SK-N-SH treated with all-trans-retinoic acid at 6 μM for 48 hours (cell line): ENCODE measurements at regions not wholly inside any gene's neighbourhood (a gene's known extent, or its start where the extent isn't known, plus 50 kb on each side); places are given as distances from the start of the nearest gene placed in this dataset.

Source experiments
- ATAC-seq: fragments of 200-7000 bp; cut with Tn5 transposase; 3 replicates; pipeline ENCODE4 v1.9.1; 2020; ENCODE audit warnings: mild to moderate bottlenecking, moderate library complexity
- BACH2 ChIP-seq: fragments of 250-450 bp; sonication (Bioruptor Pico); IDR thresholded peaks from 2 replicates; pipeline ENCODE4 v1.9.0; 2021; ENCODE audit warnings: mild to moderate bottlenecking, borderline replicate concordance
- CSRNP3 ChIP-seq: fragments of 250-450 bp; sonication (Bioruptor Pico); IDR thresholded peaks from 2 replicates; pipeline ENCODE4 v1.5.1; 2021; ENCODE audit warnings: mild to moderate bottlenecking, moderate library complexity
- ESRRG ChIP-seq: fragments of 250-450 bp; sonication (Bioruptor Pico); IDR thresholded peaks from 2 replicates; pipeline ENCODE4 v1.6.1; 2021; ENCODE audit warnings: mild to moderate bottlenecking
- GLIS3 ChIP-seq: fragments of 250-450 bp; sonication (Bioruptor Pico); IDR thresholded peaks from 2 replicates; pipeline ENCODE4 v1.5.0; 2020; ENCODE audit warnings: mild to moderate bottlenecking, moderate library complexity
- ISL1 ChIP-seq: fragments of 250-450 bp; sonication (Bioruptor Pico); IDR thresholded peaks from 2 replicates; pipeline ENCODE4 v2.1.2; 2022; ENCODE audit warnings: mild to moderate bottlenecking, moderate library complexity
- RARB ChIP-seq: fragments of 250-450 bp; sonication (Bioruptor Pico); IDR thresholded peaks from 2 replicates; pipeline ENCODE4 v1.8.0; 2021; ENCODE audit warnings: mild to moderate bottlenecking, moderate library complexity
- SNAI2 ChIP-seq: fragments of 250-450 bp; sonication (Bioruptor Pico); IDR thresholded peaks from 2 replicates; pipeline ENCODE4 v1.5.0; 2020; ENCODE audit warnings: mild to moderate bottlenecking, moderate library complexity
- TCF4 ChIP-seq: fragments of 250-450 bp; sonication (Bioruptor Pico); IDR thresholded peaks from 2 replicates; pipeline ENCODE4 v1.8.0; 2021; ENCODE audit warnings: mild to moderate bottlenecking, moderate library complexity, borderline replicate concordance
- TOX ChIP-seq: fragments of 250-450 bp; sonication (Bioruptor Pico); IDR thresholded peaks from 2 replicates; pipeline ENCODE4 v1.8.0; 2021; ENCODE audit warnings: mild to moderate bottlenecking, moderate library complexity, borderline replicate concordance
- ZC3H10 ChIP-seq: fragments of 250-450 bp; sonication (Bioruptor Pico); IDR thresholded peaks from 2 replicates; pipeline ENCODE4 v1.5.1; 2021; ENCODE audit warnings: mild to moderate bottlenecking, moderate library complexity
- ZFP3 ChIP-seq: fragments of 250-450 bp; sonication (Bioruptor Pico); IDR thresholded peaks from 2 replicates; pipeline ENCODE4 v1.5.0; 2020; ENCODE audit warnings: mild to moderate bottlenecking, moderate library complexity
- ZFP30 ChIP-seq: fragments of 450-650 bp; formaldehyde crosslinking; IDR thresholded peaks from 2 replicates; pipeline ENCODE4 v1.5.0; 2022; ENCODE audit warnings: mild to moderate bottlenecking, moderate library complexity
- ZNF565 ChIP-seq: fragments of 450-650 bp; formaldehyde crosslinking; conservative IDR thresholded peaks from 2 replicates; pipeline ENCODE4 v1.5.0; 2020; ENCODE audit warnings: low read depth, mild to moderate bottlenecking, moderate library complexity
- ZNF70 ChIP-seq: fragments of 450-650 bp; formaldehyde crosslinking; IDR thresholded peaks from 2 replicates; pipeline ENCODE4 v1.5.0; 2020; ENCODE audit warnings: mild to moderate bottlenecking, moderate library complexity
- ZNF8 ChIP-seq: fragments of 450-650 bp; formaldehyde crosslinking; IDR thresholded peaks from 2 replicates; pipeline ENCODE4 v1.5.0; 2020; ENCODE audit warnings: mild to moderate bottlenecking, moderate library complexity
- TF ChIP-seq, protein P1 (sequence below): fragments of 250-450 bp; sonication (Bioruptor Pico); IDR thresholded peaks from 2 replicates; pipeline ENCODE4 v1.8.0; 2020; ENCODE audit warnings: mild to moderate bottlenecking, moderate library complexity, borderline replicate concordance
- TF ChIP-seq, protein P2 (sequence below): fragments of 250-450 bp; sonication (Bioruptor Pico); IDR thresholded peaks from 2 replicates; pipeline ENCODE4 v1.5.0; 2020; ENCODE audit warnings: mild to moderate bottlenecking, moderate library complexity
- TF ChIP-seq, protein P3 (sequence below): fragments of 250-450 bp; sonication (Bioruptor Pico); IDR thresholded peaks from 2 replicates; pipeline ENCODE4 v1.8.0; 2021; ENCODE audit warnings: low read depth, mild to moderate bottlenecking, moderate library complexity, borderline replicate concordance
- TF ChIP-seq, protein P4 (sequence below): fragments of 250-450 bp; sonication (Bioruptor Pico); IDR thresholded peaks from 2 replicates; pipeline ENCODE4 v1.5.1; 2020; ENCODE audit warnings: low read depth, mild to moderate bottlenecking, moderate library complexity

DNA sequence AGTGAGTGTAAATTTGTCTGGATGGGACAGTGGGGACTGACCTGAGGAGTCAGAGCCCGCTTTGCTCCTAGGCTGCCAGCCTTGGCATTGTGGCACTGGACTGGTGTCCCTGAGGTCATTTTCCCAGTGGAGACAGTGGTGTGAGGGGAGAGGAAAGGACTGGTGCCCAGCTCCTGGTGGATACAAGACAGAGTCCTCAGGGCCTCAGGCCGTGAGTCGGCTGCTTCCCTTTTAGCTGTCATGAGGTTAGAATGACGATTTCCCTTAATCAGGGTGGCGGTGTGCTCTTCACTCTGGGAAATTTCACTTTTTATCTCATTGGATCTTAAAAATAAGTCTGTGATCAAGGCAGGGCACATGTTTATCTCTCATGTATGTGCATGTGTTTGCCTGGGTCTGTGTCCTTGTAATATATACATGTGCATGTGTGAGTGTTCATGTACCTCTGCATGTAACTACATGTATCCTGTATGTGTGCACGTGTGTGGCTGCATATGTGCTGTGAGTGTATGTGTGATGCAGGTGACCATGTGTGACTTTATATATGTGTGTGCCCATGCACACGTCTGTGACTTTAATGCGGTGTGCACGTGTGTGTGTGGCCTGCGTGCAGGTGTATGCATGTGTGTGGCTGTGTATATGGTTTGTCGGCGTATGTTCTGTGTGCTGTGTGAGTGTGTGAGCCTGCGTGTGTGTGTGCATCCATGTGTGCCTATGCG lies 55.7 kb downstream of the GLI2 start:
- TF ChIP-seq SNAI2 (no peak), ZFP3 (CRISPR knock-in tag) (no peak), ZFP30 (CRISPR knock-in tag) (no peak), TOX (CRISPR knock-in tag) (no peak), ESRRG (CRISPR knock-in tag) (no peak), RARB (CRISPR knock-in tag) (no peak)
- TF ChIP-seq, protein P1, sequence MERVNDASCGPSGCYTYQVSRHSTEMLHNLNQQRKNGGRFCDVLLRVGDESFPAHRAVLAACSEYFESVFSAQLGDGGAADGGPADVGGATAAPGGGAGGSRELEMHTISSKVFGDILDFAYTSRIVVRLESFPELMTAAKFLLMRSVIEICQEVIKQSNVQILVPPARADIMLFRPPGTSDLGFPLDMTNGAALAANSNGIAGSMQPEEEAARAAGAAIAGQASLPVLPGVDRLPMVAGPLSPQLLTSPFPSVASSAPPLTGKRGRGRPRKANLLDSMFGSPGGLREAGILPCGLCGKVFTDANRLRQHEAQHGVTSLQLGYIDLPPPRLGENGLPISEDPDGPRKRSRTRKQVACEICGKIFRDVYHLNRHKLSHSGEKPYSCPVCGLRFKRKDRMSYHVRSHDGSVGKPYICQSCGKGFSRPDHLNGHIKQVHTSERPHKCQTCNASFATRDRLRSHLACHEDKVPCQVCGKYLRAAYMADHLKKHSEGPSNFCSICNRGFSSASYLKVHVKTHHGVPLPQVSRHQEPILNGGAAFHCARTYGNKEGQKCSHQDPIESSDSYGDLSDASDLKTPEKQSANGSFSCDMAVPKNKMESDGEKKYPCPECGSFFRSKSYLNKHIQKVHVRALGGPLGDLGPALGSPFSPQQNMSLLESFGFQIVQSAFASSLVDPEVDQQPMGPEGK, result no peak
- ATAC-seq, result peak; percentile 41; the same call in 2 of the 3 replicates

DNA sequence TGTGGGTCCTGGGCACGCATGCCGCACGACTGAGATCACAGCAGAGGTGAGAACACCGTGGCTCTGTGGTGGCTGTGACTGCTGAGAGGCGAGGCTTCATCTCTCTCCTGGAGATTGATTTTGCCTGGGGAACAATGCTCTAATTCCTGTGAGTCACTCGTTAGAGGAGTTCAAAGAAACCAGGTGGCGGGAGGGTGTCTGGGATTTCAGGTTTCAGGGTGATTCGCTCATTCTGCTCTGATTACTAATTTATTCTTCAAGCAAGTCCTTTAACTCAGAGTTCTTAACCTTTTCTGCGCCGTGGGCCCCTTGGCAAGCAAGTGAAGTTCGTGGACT lies 56.3 kb downstream of the GLI2 start:
- ATAC-seq, result peak; percentile 27; the same call in 2 of the 3 replicates
- TF ChIP-seq ZNF70, result no peak

DNA sequence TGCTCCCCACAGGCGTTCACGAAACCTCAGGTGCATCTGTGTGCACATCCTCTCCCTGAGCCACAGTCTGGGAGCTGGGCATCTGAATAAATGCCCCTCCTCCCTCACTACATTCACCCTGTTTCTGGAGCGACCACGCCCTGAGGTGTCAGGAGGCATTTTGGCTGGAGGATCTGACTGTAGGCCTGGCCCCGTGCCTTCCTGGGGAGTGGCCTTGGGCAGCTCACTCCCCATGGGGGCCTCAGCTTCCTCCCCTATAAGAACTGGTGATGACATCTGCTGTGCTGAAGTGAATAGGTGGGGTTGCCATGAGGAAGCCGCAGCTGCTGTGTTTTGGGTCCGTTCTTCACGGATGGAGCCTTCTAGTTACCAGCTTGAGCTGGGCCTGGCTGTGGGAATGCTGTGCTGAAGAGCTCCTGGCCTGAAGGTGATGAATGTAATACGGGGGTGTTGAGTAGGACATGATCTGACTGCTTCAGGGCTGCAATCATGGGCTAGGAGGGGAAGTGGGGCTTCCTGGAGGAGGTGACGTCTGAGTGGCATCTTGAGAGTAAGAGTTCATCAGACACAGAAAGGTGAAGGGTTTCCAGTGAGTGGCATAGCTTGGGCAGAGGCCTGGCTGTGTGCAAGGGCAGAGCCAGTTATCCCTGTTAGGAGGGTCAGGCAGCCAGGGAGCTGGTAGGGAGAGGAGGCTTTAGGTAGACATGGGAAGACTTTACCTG lies 58.2 kb downstream of the GLI2 start:
- TF ChIP-seq BACH2 (CRISPR knock-in tag) (no peak), ZFP3 (CRISPR knock-in tag) (0 out of 2 replicates have a peak, but pooled peaks have one; percentile 54)
- TF ChIP-seq, all 23 proteins: peak for 1
- no peak for ATAC-seq

GRCh38 chr2:120794716-120795115 lies 59.0 kb downstream of the GLI2 start:
- no peak for ATAC-seq
- TF ChIP-seq, protein P2, sequence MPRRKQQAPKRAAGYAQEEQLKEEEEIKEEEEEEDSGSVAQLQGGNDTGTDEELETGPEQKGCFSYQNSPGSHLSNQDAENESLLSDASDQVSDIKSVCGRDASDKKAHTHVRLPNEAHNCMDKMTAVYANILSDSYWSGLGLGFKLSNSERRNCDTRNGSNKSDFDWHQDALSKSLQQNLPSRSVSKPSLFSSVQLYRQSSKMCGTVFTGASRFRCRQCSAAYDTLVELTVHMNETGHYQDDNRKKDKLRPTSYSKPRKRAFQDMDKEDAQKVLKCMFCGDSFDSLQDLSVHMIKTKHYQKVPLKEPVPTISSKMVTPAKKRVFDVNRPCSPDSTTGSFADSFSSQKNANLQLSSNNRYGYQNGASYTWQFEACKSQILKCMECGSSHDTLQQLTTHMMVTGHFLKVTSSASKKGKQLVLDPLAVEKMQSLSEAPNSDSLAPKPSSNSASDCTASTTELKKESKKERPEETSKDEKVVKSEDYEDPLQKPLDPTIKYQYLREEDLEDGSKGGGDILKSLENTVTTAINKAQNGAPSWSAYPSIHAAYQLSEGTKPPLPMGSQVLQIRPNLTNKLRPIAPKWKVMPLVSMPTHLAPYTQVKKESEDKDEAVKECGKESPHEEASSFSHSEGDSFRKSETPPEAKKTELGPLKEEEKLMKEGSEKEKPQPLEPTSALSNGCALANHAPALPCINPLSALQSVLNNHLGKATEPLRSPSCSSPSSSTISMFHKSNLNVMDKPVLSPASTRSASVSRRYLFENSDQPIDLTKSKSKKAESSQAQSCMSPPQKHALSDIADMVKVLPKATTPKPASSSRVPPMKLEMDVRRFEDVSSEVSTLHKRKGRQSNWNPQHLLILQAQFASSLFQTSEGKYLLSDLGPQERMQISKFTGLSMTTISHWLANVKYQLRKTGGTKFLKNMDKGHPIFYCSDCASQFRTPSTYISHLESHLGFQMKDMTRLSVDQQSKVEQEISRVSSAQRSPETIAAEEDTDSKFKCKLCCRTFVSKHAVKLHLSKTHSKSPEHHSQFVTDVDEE (CRISPR knock-in tag), result no peak
- no peak for TF ChIP-seq ISL1 (CRISPR knock-in tag)
- no peak for TF ChIP-seq ESRRG (CRISPR knock-in tag)
- no peak for TF ChIP-seq TCF4 (CRISPR knock-in tag)
- TF ChIP-seq, protein P3, sequence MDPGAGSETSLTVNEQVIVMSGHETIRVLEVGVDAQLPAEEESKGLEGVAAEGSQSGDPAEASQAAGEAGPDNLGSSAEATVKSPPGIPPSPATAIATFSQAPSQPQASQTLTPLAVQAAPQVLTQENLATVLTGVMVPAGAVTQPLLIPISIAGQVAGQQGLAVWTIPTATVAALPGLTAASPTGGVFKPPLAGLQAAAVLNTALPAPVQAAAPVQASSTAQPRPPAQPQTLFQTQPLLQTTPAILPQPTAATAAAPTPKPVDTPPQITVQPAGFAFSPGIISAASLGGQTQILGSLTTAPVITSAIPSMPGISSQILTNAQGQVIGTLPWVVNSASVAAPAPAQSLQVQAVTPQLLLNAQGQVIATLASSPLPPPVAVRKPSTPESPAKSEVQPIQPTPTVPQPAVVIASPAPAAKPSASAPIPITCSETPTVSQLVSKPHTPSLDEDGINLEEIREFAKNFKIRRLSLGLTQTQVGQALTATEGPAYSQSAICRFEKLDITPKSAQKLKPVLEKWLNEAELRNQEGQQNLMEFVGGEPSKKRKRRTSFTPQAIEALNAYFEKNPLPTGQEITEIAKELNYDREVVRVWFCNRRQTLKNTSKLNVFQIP (CRISPR knock-in tag), result no peak
- TF ChIP-seq, protein P4, sequence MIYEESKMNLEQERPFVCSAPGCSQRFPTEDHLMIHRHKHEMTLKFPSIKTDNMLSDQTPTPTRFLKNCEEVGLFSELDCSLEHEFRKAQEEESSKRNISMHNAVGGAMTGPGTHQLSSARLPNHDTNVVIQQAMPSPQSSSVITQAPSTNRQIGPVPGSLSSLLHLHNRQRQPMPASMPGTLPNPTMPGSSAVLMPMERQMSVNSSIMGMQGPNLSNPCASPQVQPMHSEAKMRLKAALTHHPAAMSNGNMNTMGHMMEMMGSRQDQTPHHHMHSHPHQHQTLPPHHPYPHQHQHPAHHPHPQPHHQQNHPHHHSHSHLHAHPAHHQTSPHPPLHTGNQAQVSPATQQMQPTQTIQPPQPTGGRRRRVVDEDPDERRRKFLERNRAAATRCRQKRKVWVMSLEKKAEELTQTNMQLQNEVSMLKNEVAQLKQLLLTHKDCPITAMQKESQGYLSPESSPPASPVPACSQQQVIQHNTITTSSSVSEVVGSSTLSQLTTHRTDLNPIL (CRISPR knock-in tag), result no peak
- no peak for TF ChIP-seq ZNF565
- TF ChIP-seq CSRNP3 (CRISPR knock-in tag), result no peak

DNA sequence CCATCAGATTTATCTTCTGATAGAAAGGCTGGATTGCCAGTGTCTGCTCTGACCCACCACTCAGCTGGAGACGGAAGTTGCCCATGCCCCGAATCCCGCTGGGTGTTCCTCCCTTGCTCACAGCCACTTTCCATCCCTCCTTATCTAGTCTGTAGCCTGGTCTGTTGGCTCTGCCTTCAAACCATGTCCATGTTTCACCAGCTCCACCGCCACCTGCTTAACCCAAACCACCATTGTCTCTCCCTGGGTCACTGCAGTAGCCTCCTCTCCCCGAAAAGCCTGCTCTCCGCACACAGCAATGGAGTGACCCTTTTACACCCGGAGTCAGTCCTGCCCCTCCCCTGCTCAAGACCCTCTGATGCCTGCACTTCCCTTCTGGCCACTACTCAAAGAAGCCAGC lies 60.4 kb downstream of the GLI2 start:
- no peak for ATAC-seq
- TF ChIP-seq ZNF70 (no peak), GLIS3 (CRISPR knock-in tag) (no peak), ZFP30 (CRISPR knock-in tag) (no peak), CSRNP3 (CRISPR knock-in tag) (no peak), RARB (CRISPR knock-in tag) (no peak), ISL1 (CRISPR knock-in tag) (no peak), ZNF8 (no peak), ZC3H10 (CRISPR knock-in tag) (no peak)
- TF ChIP-seq, protein P4 (CRISPR knock-in tag), result no peak
